ENCODE measurements at regions not wholly inside any gene's neighbourhood (a gene's known extent, or its start where the extent isn't known, plus 50 kb on each side); places are given as distances from the start of the nearest gene placed in this dataset.

- TF ChIP-seq RARB (CRISPR knock-in tag; IDR thresholded peaks at IDR 0.05) (no peak), ISL1 (CRISPR knock-in tag; IDR thresholded peaks at IDR 0.05) (no peak), ZNF70 (CRISPR knock-in tag; IDR thresholded peaks at IDR 0.05) (no peak), BACH2 (CRISPR knock-in tag; IDR thresholded peaks at IDR 0.05; ENCODE audit: borderline replicate concordance) (no peak), ARNTL (CRISPR knock-in tag; IDR thresholded peaks at IDR 0.05; ENCODE audit: borderline replicate concordance, low read depth) (no peak), ZC3H10 (CRISPR knock-in tag; IDR thresholded peaks at IDR 0.05) (no peak), ZFP3 (CRISPR knock-in tag; IDR thresholded peaks at IDR 0.05) (no peak), ESRRG (CRISPR knock-in tag; IDR thresholded peaks at IDR 0.05) (no peak)
These were observed 717.5 kb upstream of the SLIT2 start (continued) for GRCh38 chr4:19534159-19534558.

GRCh38 chr4:19531906-19532848 is 719.5 kb upstream of the SLIT2 start:
- ATAC-seq, result peak; percentile 100
- TF ChIP-seq RARB (CRISPR knock-in tag; IDR thresholded peaks at IDR 0.05) (no peak), OSR1 (CRISPR knock-in tag; IDR thresholded peaks at IDR 0.05) (no peak), SNAI2 (CRISPR knock-in tag; IDR thresholded peaks at IDR 0.05) (no peak)

- ATAC-seq, result no peak
- TF ChIP-seq ZNF70 (CRISPR knock-in tag; IDR thresholded peaks at IDR 0.05), result no peak
- TF ChIP-seq TOX (CRISPR knock-in tag; IDR thresholded peaks at IDR 0.05; ENCODE audit: borderline replicate concordance), result no peak
- TF ChIP-seq OSR1 (CRISPR knock-in tag; IDR thresholded peaks at IDR 0.05), result no peak
- no peak for TF ChIP-seq ESRRG (CRISPR knock-in tag; IDR thresholded peaks at IDR 0.05)
- no peak for TF ChIP-seq POU6F1 (CRISPR knock-in tag; IDR thresholded peaks at IDR 0.05; ENCODE audit: borderline replicate concordance, low read depth)
- no peak for TF ChIP-seq CSDC2 (CRISPR knock-in tag; IDR thresholded peaks at IDR 0.05)
- no peak for TF ChIP-seq TSHZ2 (CRISPR knock-in tag; IDR thresholded peaks at IDR 0.05)
- no peak for TF ChIP-seq GLIS3 (CRISPR knock-in tag; IDR thresholded peaks at IDR 0.05)
- no peak for TF ChIP-seq ZC3H10 (CRISPR knock-in tag; IDR thresholded peaks at IDR 0.05)
- TF ChIP-seq SNAI2 (CRISPR knock-in tag; IDR thresholded peaks at IDR 0.05), result no peak
- TF ChIP-seq ZNF565 (CRISPR knock-in tag; conservative IDR thresholded peaks at IDR 0.05; ENCODE audit: low read depth), result no peak
- TF ChIP-seq ARNTL (CRISPR knock-in tag; IDR thresholded peaks at IDR 0.05; ENCODE audit: borderline replicate concordance, low read depth), result no peak
- TF ChIP-seq CSRNP3 (CRISPR knock-in tag; IDR thresholded peaks at IDR 0.05), result no peak
These were observed 727.7 kb upstream of the SLIT2 start for GRCh38 chr4:19523964-19524363.

- no peak for ATAC-seq
- no peak for TF ChIP-seq ESRRG (CRISPR knock-in tag; IDR thresholded peaks at IDR 0.05)
- TF ChIP-seq GLIS3 (CRISPR knock-in tag; IDR thresholded peaks at IDR 0.05), result no peak
- no peak for TF ChIP-seq ZC3H10 (CRISPR knock-in tag; IDR thresholded peaks at IDR 0.05)
- no peak for TF ChIP-seq ZFP3 (CRISPR knock-in tag; IDR thresholded peaks at IDR 0.05)
- TF ChIP-seq ARNTL (CRISPR knock-in tag; IDR thresholded peaks at IDR 0.05; ENCODE audit: borderline replicate concordance, low read depth), result no peak
- no peak for TF ChIP-seq SNAI2 (CRISPR knock-in tag; IDR thresholded peaks at IDR 0.05)
- no peak for TF ChIP-seq ZNF565 (CRISPR knock-in tag; conservative IDR thresholded peaks at IDR 0.05; ENCODE audit: low read depth)
- TF ChIP-seq PATZ1 (CRISPR knock-in tag; IDR thresholded peaks at IDR 0.05; ENCODE audit: borderline replicate concordance), result no peak
- TF ChIP-seq PPARA (CRISPR knock-in tag; IDR thresholded peaks at IDR 0.05; ENCODE audit: borderline replicate concordance), result no peak
- no peak for TF ChIP-seq TSHZ2 (CRISPR knock-in tag; IDR thresholded peaks at IDR 0.05)
- no peak for TF ChIP-seq OSR1 (CRISPR knock-in tag; IDR thresholded peaks at IDR 0.05)
- TF ChIP-seq ISL1 (CRISPR knock-in tag; IDR thresholded peaks at IDR 0.05), result no peak
- no peak for TF ChIP-seq POU6F1 (CRISPR knock-in tag; IDR thresholded peaks at IDR 0.05; ENCODE audit: borderline replicate concordance, low read depth)
- no peak for TF ChIP-seq BACH2 (CRISPR knock-in tag; IDR thresholded peaks at IDR 0.05; ENCODE audit: borderline replicate concordance)
- TF ChIP-seq ZNF8 (CRISPR knock-in tag; IDR thresholded peaks at IDR 0.05), result no peak
These were observed 728.7 kb upstream of the SLIT2 start for GRCh38 chr4:19522966-19523365.

All from SK-N-SH treated with all-trans-retinoic acid at 6 μM for 48 hours (cell line).